Prostate gland (tissue), 2 donors: ENCODE measurements at regions not wholly inside any gene's neighbourhood (a gene's known extent, or its start where the extent isn't known, plus 50 kb on each side); places are given as distances from the start of the nearest gene placed in this dataset.

Experiments
- CTCF ChIP-seq, 4 experiments: fragments of 200-600 bp in 2 of 4; fragments of 450-650 bp in 2 of 4; sonication (generic) in 2 of 4; IDR thresholded peaks; 1 replicate in 3 of 4; 2 replicates in 1 of 4; pipeline ENCODE4 v1.5.1; 2016 to 2019; ENCODE audit warnings: antibody characterized with exemption in 4 of 4, mild to moderate bottlenecking in 2 of 4, moderate library complexity in 2 of 4
- POLR2A ChIP-seq: fragments of 450-650 bp; IDR thresholded peaks from one replicate; pipeline ENCODE4 v1.6.1; 2016; ENCODE audit warnings: antibody characterized with exemption, mild to moderate bottlenecking

GRCh38 chr18:11266781-11267480, 117.6 kb upstream of the PIEZO2 start:
- TF ChIP-seq POLR2A (no peak), CTCF (IDR thresholded peaks at IDR 0.05) (no peak)
